Tibial nerve (tissue), 4 donors: ENCODE measurements at regions not wholly inside any gene's neighbourhood (a gene's known extent, or its start where the extent isn't known, plus 50 kb on each side); places are given as distances from the start of the nearest gene placed in this dataset.

Source experiments
- DNase-seq, 2 donors: peaks; one replicate each; pipeline ENCODE4 v3.0.0-alpha.2; 2019; ENCODE audit warnings: low spot score in 2 of 2
- H3K27ac ChIP-seq, 4 donors: fragments of 200-600 bp; sonication (generic) in 3 of 4; one replicate each; pipeline ENCODE4 v1.5.1; 2017 to 2019; ENCODE audit warnings: mild to moderate bottlenecking in 1 of 4
- H3K27me3 ChIP-seq, 2 donors: fragments of 200-600 bp; sonication (generic) in 1 of 2; one replicate each; pipeline versions ENCODE4 v1.5.1 to v1.6.0; 2017 to 2019
- H3K36me3 ChIP-seq, 3 donors: fragments of 200-600 bp; sonication (generic); one replicate each; pipeline ENCODE4 v1.5.1; 2018 to 2019
- H3K4me1 ChIP-seq, 4 donors: fragments of 200-600 bp; sonication (generic) in 3 of 4; one replicate each; pipeline ENCODE4 v1.5.1; 2017 to 2019
- H3K4me3 ChIP-seq, 4 donors: fragments of 200-600 bp; sonication (generic) in 3 of 4; one replicate each; pipeline ENCODE4 v1.5.1; 2017 to 2019; ENCODE audit warnings: mild to moderate bottlenecking in 1 of 4, moderate library complexity in 1 of 4
- H3K9me3 ChIP-seq, 4 donors: fragments of 200-600 bp; sonication (generic) in 3 of 4; one replicate each; pipeline ENCODE4 v1.5.1; 2017 to 2019
- CTCF ChIP-seq, 5 experiments: fragments of 200-600 bp in 3 of 5; fragments of 450-650 bp in 2 of 5; sonication (generic) in 3 of 5; IDR thresholded peaks; one replicate each; pipeline ENCODE4 v1.5.1; 2016 to 2019; ENCODE audit warnings: antibody characterized with exemption in 5 of 5, mild to moderate bottlenecking in 3 of 5, moderate library complexity in 2 of 5
- EP300 ChIP-seq, 2 donors: sonication (generic); formaldehyde crosslinking; IDR thresholded peaks; one replicate each; pipeline ENCODE4 v1.6.1; 2017; ENCODE audit warnings: antibody characterized with exemption in 2 of 2, mild to moderate bottlenecking in 1 of 2
- POLR2A ChIP-seq, 2 donors: fragments of 450-650 bp; IDR thresholded peaks; one replicate each; pipeline ENCODE4 v1.6.1; 2017; ENCODE audit warnings: antibody characterized with exemption in 2 of 2, mild to moderate bottlenecking in 2 of 2, moderate library complexity in 2 of 2
- WGBS, 2 donors: methylation state at CpG; one replicate each; pipeline ENCODE4 v1.1.5; 2018; 5-methylcytosine and 5-hydroxymethylcytosine counted together

GRCh38 chr3:159631226-159631625, 357.4 kb upstream of the IL12A start:
- H3K27ac ChIP-seq = no peak overlapping the region
- no peaks in the 10 kb centered on the region for H3K27me3 ChIP-seq
- TF ChIP-seq EP300 (IDR thresholded peaks at IDR 0.05) (no peak), CTCF (IDR thresholded peaks at IDR 0.05) (no peak), POLR2A (IDR thresholded peaks at IDR 0.05) (no peak)
- 88 to 91% methylated on average over 1 of the region's 1 CpG for WGBS, 2 donors
- no peaks in the 10 kb centered on the region for H3K36me3 ChIP-seq
- no peaks in the 10 kb centered on the region for H3K9me3 ChIP-seq
- H3K4me1 ChIP-seq = no peaks in the 10 kb centered on the region
- DNase-seq = no peak
- H3K4me3 ChIP-seq = no peak overlapping the region

- Histone ChIP-seq H3K36me3 (no peaks in the 10 kb centered on the region), H3K27me3 (no peaks in the 10 kb centered on the region), H3K27ac (no peak overlapping the region), H3K4me1 (no peaks in the 10 kb centered on the region), H3K9me3 (no peaks in the 10 kb centered on the region), H3K4me3 (no peak overlapping the region)
- 85 to 88% methylated on average over 7 of the region's 7 CpGs for WGBS, 2 donors
- no peak for DNase-seq
- TF ChIP-seq POLR2A (IDR thresholded peaks at IDR 0.05) = no peak
- no peak for TF ChIP-seq CTCF (IDR thresholded peaks at IDR 0.05)
- TF ChIP-seq EP300 (IDR thresholded peaks at IDR 0.05) = no peak
These were observed 356.5 kb upstream of the IL12A start for GRCh38 chr3:159632128-159632527.

GRCh38 chr3:159632851-159633250, 355.8 kb upstream of the IL12A start:
- Histone ChIP-seq H3K4me3 (no peak overlapping the region), H3K27me3 (no peaks in the 10 kb centered on the region), H3K27ac (no peak overlapping the region), H3K9me3 (no peaks in the 10 kb centered on the region), H3K36me3 (no peaks in the 10 kb centered on the region), H3K4me1 (no peaks in the 10 kb centered on the region)
- no peak for DNase-seq
- TF ChIP-seq CTCF (IDR thresholded peaks at IDR 0.05) = no peak
- no peak for TF ChIP-seq POLR2A (IDR thresholded peaks at IDR 0.05)
- TF ChIP-seq EP300 (IDR thresholded peaks at IDR 0.05) = no peak

GRCh38 chr3:159634483-159634882, 354.2 kb upstream of the IL12A start:
- Histone ChIP-seq H3K4me1 (no peaks in the 10 kb centered on the region), H3K27me3 (no peaks in the 10 kb centered on the region), H3K36me3 (no peaks in the 10 kb centered on the region), H3K4me3 (no peak overlapping the region), H3K9me3 (no peaks in the 10 kb centered on the region), H3K27ac (no peak overlapping the region)
- no peak for DNase-seq
- WGBS, 2 donors = 62 to 68% methylated on average over 4 of the region's 4 CpGs
- TF ChIP-seq EP300 (IDR thresholded peaks at IDR 0.05) (no peak), CTCF (IDR thresholded peaks at IDR 0.05) (no peak), POLR2A (IDR thresholded peaks at IDR 0.05) (no peak)

- no peaks in the 10 kb centered on the region for H3K27me3 ChIP-seq
- H3K4me1 ChIP-seq = no peaks in the 10 kb centered on the region
- DNase-seq = no peak
- no peak overlapping the region for H3K27ac ChIP-seq
- TF ChIP-seq POLR2A (IDR thresholded peaks at IDR 0.05) (no peak), CTCF (IDR thresholded peaks at IDR 0.05) (no peak), EP300 (IDR thresholded peaks at IDR 0.05) (no peak)
- H3K36me3 ChIP-seq = no peaks in the 10 kb centered on the region
- no peaks in the 10 kb centered on the region for H3K9me3 ChIP-seq
- 74 to 77% methylated on average over 3 of the region's 3 CpGs for WGBS, 2 donors
- H3K4me3 ChIP-seq = no peak overlapping the region
These were observed 353.5 kb upstream of the IL12A start for GRCh38 chr3:159635047-159635641.
